Fibroblast of pulmonary artery (primary cell): ENCODE measurements at regions not wholly inside any gene's neighbourhood (a gene's known extent, or its start where the extent isn't known, plus 50 kb on each side); places are given as distances from the start of the nearest gene placed in this dataset.

ENCODE experiments used
- DNase-seq: peaks from one replicate; pipeline ENCODE4 v3.0.0-alpha.2; 2010; ENCODE audit warnings: low read depth
- H3K4me3 ChIP-seq: replicated peaks from 2 replicates; pipeline ENCODE4 v1.5.1; 2011; ENCODE audit warnings: low read depth, mild to moderate bottlenecking, control low read depth, low read length, moderate library complexity
- TF ChIP-seq, protein P1 (sequence below): IDR thresholded peaks from 2 replicates; pipeline ENCODE4 v1.5.1; 2011; ENCODE audit warnings: mild to moderate bottlenecking, control low read depth, low read length, inconsistent platforms; ENCODE audit errors: missing control alignments

DNA sequence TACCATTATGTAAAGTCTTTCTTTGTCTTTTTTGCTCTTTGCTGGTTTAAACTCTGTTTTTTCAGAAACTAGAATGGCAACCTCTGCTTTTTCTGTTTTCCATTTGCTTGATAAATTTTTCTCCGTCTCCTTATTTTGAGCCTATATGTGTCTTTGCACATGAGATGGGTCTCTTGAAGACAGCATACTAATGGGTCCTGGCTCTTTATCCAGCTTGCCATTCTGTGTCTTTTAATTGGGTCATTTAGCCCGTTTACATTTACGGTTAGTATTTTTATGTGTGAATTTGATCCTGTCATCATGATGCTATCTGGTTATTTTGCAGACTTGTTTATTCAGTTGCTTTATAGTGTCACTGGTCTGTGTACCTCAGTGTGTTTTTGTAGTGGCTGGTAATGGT lies 207.9 kb upstream of the TMEM260 start:
- DNase-seq, result no peak
- TF ChIP-seq, protein P1, sequence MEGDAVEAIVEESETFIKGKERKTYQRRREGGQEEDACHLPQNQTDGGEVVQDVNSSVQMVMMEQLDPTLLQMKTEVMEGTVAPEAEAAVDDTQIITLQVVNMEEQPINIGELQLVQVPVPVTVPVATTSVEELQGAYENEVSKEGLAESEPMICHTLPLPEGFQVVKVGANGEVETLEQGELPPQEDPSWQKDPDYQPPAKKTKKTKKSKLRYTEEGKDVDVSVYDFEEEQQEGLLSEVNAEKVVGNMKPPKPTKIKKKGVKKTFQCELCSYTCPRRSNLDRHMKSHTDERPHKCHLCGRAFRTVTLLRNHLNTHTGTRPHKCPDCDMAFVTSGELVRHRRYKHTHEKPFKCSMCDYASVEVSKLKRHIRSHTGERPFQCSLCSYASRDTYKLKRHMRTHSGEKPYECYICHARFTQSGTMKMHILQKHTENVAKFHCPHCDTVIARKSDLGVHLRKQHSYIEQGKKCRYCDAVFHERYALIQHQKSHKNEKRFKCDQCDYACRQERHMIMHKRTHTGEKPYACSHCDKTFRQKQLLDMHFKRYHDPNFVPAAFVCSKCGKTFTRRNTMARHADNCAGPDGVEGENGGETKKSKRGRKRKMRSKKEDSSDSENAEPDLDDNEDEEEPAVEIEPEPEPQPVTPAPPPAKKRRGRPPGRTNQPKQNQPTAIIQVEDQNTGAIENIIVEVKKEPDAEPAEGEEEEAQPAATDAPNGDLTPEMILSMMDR, result no peak
- no peak overlapping the region for H3K4me3 ChIP-seq

GRCh38 chr14:56374421-56374820 lies 205.2 kb upstream of the TMEM260 start:
- TF ChIP-seq, protein P1, result no peak
- no peak overlapping the region for H3K4me3 ChIP-seq
- peak; percentile 73 for DNase-seq

- peak overlapping the region; percentile 10 for H3K4me3 ChIP-seq
- no peak for DNase-seq
- TF ChIP-seq, protein P1, result no peak
Observed at GRCh38 chr14:56378046-56378445, 201.6 kb upstream of the TMEM260 start.

DNA sequence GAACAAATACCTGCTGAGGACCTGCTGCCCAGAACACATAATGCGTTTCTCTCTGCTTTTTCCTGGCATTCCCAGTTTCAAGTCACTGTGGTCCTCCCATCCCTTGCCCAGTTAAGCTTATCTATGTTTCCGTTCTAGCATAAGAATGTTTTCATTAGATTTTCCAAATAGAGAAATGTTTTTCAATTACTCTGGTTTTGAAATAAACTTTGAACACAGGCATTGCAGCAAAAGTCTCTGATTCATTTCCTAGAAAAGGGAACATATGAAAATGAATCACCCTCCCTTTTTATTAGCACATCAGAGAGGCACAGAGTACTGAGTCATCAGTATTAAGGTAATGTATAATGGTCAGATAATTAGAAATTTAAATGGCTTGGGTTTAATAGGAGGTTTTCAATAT lies 201.1 kb upstream of the TMEM260 start:
- TF ChIP-seq, protein P1, result no peak
- peak overlapping the region; percentile 10 for H3K4me3 ChIP-seq
- peak; percentile 94 for DNase-seq

GRCh38 chr14:56379956-56380355 lies 199.6 kb upstream of the TMEM260 start:
- no peak overlapping the region for H3K4me3 ChIP-seq
- TF ChIP-seq, protein P1, result no peak
- peak; percentile 87 for DNase-seq

DNA sequence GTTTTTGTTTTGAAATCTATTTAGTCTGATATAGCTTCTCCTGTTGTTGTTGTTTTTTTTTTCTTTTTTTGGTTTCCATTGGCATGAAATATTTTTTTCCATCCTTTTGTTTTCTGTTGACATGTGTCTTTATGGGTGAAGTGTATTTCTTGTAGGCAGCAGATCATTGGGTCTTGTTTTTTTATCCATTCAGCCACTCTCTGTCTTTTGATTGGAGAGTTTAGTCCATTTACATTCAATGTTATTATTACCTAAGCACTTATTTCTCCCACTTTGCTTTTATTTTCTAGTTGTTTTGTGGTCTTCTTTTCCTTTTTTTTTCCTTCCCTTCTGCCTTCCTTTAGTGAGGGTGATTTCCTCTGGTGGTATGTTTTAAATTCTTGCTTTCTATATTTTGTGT lies 193.6 kb upstream of the TMEM260 start:
- DNase-seq, result no peak
- TF ChIP-seq, protein P1, result no peak
- no peak overlapping the region for H3K4me3 ChIP-seq

GRCh38 chr14:56390859-56391258 lies 188.7 kb upstream of the TMEM260 start:
- TF ChIP-seq, protein P1, result no peak
- DNase-seq, result no peak
- H3K4me3 ChIP-seq, result no peak overlapping the region
